ENCODE measurements at regions not wholly inside any gene's neighbourhood (a gene's known extent, or its start where the extent isn't known, plus 50 kb on each side); places are given as distances from the start of the nearest gene placed in this dataset.
A peak's percentile ranks its signal among the peaks of the same experiment; 100 is the strongest.

GRCh38 chr4:46684041-46684440 lies 225.0 kb downstream of the COX7B2 start:
- no peak for DNase-seq (ENCODE audit: low read depth, low spot score)
- no peak overlapping the region for H3K27ac ChIP-seq

GRCh38 chr4:46676364-46676763 lies 232.7 kb downstream of the COX7B2 start:
- DNase-seq (ENCODE audit: low read depth, low spot score) = no peak
- no peak overlapping the region for H3K27ac ChIP-seq

- DNase-seq (ENCODE audit: low read depth, low spot score) = no peak
- no peak overlapping the region for H3K27ac ChIP-seq
These were observed 234.7 kb downstream of the COX7B2 start for GRCh38 chr4:46674326-46674725.

- no peak for DNase-seq (ENCODE audit: low read depth, low spot score)
- H3K27ac ChIP-seq = no peak overlapping the region
These were observed 241.3 kb downstream of the COX7B2 start for GRCh38 chr4:46667790-46668189.

GRCh38 chr4:46656071-46656470 lies 253.0 kb downstream of the COX7B2 start:
- DNase-seq (ENCODE audit: low read depth, low spot score) = no peak

GRCh38 chr4:46653842-46654241 lies 255.2 kb downstream of the COX7B2 start:
- DNase-seq (ENCODE audit: low read depth, low spot score) = no peak
- H3K27ac ChIP-seq = no peak overlapping the region

More at GRCh38 chr4:46656071-46656470, 253.0 kb downstream of the COX7B2 start:
- H3K27ac ChIP-seq = no peak overlapping the region

GRCh38 chr4:46649390-46649789 lies 259.5 kb upstream of the GABRA2 start:
- no peak for DNase-seq (ENCODE audit: low read depth, low spot score)
- H3K27ac ChIP-seq = no peak overlapping the region

- no peak overlapping the region for H3K27ac ChIP-seq
- peak; percentile 14 for DNase-seq (ENCODE audit: low read depth, low spot score)
These were observed 258.3 kb upstream of the GABRA2 start for GRCh38 chr4:46648088-46648744.

GRCh38 chr4:46645126-46645525 lies 255.2 kb upstream of the GABRA2 start:
- no peak overlapping the region for H3K27ac ChIP-seq
- no peak for DNase-seq (ENCODE audit: low read depth, low spot score)

All from epithelial cell of prostate (primary cell).